Right lobe of liver (tissue), 6 donors: ENCODE measurements at regions not wholly inside any gene's neighbourhood (a gene's known extent, or its start where the extent isn't known, plus 50 kb on each side); places are given as distances from the start of the nearest gene placed in this dataset.

Source experiments
- ATAC-seq, 4 donors: fragments of 200-7000 bp; cut with Tn5 transposase; one replicate each; pipeline ENCODE4 v1.9.1; 2020; ENCODE audit warnings: mild to moderate bottlenecking in 4 of 4, moderate library complexity in 4 of 4
- DNase-seq, 3 donors: peaks; one replicate each; pipeline ENCODE4 v3.0.0-alpha.2; 2020
- H3K27ac ChIP-seq, 3 donors: fragments of 200-600 bp; one replicate each; pipeline ENCODE4 v1.8.0; 2022
- H3K27me3 ChIP-seq, 2 donors: fragments of 200-600 bp; one replicate each; pipeline ENCODE4 v1.8.0; 2022
- H3K36me3 ChIP-seq, 4 donors: fragments of 200-600 bp; sonication (generic) in 1 of 4; one replicate each; pipeline versions ENCODE4 v1.5.1 to v1.8.0; 2017 to 2022; ENCODE audit warnings: control low read depth in 1 of 4
- H3K4me1 ChIP-seq, 4 donors: fragments of 200-600 bp; sonication (generic) in 1 of 4; one replicate each; pipeline versions ENCODE4 v1.5.1 to v1.8.0; 2017 to 2022; ENCODE audit warnings: control low read depth in 1 of 4
- H3K4me3 ChIP-seq, 3 donors: fragments of 200-600 bp; one replicate each; pipeline ENCODE4 v1.8.0; 2022
- H3K9me3 ChIP-seq, 4 donors: fragments of 200-600 bp; sonication (generic) in 1 of 4; one replicate each; pipeline versions ENCODE4 v1.5.1 to v1.8.0; 2017 to 2022; ENCODE audit warnings: control low read depth in 1 of 4
- CTCF ChIP-seq, 4 donors: fragments of 200-600 bp in 3 of 4; fragments of 450-650 bp in 1 of 4; IDR thresholded peaks; one replicate each; pipeline versions ENCODE4 v1.5.1 to v1.8.0; 2016 to 2022; ENCODE audit warnings: antibody characterized with exemption in 4 of 4, mild to moderate bottlenecking in 2 of 4
- POLR2A ChIP-seq: fragments of 450-650 bp; IDR thresholded peaks from one replicate; pipeline ENCODE4 v1.6.1; 2017; ENCODE audit warnings: antibody characterized with exemption, mild to moderate bottlenecking
- WGBS: methylation state at CpG from one replicate; pipeline ENCODE4 v1.1.6; 2018; ENCODE audit warnings: low coverage, low lambda C conversion rate; ENCODE audit not compliant: insufficient coverage; ENCODE audit errors: missing lambda C conversion rate; 5-methylcytosine and 5-hydroxymethylcytosine counted together
- intact Hi-C, 2 donors: fragments of 100-400 bp; cut with DNase I; formaldehyde crosslinking; loops; one replicate each; pipeline versions ENCODE4 v1.11.2 to v1.14.1; 2022
- small RNA-seq, 2 experiments: library from RNA; depleted of rRNA; stranded (forward); fragments of <200 nt; gene quantifications; one replicate each; pipeline ENCODE3, GENCODE V24; 2016
- donor health status: DM: no; HTN: yes; CAD: no.
- donor health status: DM: no; HTN: no; CAD: no.
- donor health status: DM: no; HTN: no; CAD: no.
- donor health status: DM: no; HTN: yes; CAD: no.
- donor health status: DM: no; HTN: yes; CAD: no.

GRCh38 chrX:131951166-131951565 lies 71.9 kb upstream of the STK26 start:
- ATAC-seq (no peak), DNase-seq (no peak)
- intact Hi-C loops = no loop called here
- no peak for TF ChIP-seq CTCF (IDR thresholded peaks at IDR 0.05)
- no peak for TF ChIP-seq POLR2A
- Histone ChIP-seq H3K36me3 (no peaks in the 10 kb centered on the region), H3K27ac (no peak overlapping the region), H3K27me3 (no peaks in the 10 kb centered on the region), H3K9me3 (no peaks in the 10 kb centered on the region), H3K4me3 (no peak overlapping the region), H3K4me1 (no peaks in the 10 kb centered on the region)
- 71% methylated on average over 3 of the region's 3 CpGs for WGBS

DNA sequence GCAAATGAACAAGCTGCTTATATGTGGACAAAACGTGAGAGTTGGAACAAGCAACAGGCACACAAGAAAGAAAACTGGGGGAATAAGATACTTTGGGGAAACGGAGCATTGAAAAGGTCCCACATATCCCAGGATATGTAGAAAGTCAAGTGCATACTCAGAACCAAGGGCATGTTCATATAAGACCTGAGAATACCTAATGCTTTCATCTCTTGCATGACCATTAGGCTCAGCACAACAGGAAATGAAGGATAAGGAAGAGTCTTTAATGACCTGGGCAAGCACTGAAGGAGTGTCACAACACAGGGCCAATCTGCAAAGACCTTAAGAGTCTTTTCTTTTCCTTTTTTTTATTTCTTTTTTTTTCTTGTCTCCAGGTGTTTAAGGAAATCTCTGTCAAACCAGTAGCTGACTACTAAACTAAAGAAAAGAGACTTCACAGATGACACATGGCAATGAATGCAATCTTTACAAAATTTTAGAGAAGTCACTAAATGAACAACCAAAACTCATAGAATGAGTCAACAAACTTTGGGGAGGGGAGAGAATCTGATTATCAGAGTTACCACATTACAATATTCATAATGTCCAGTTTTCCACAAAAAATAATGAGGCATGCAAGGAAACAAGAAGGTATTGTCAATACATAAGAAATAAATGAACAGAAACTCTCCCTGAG lies 67.9 kb upstream of the STK26 start:
- ATAC-seq (no peak), DNase-seq (no peak)
- no peak for TF ChIP-seq CTCF (IDR thresholded peaks at IDR 0.05)
- TF ChIP-seq POLR2A = no peak
- Histone ChIP-seq H3K27me3 (no peaks in the 10 kb centered on the region), H3K27ac (no peak overlapping the region), H3K4me3 (no peak overlapping the region), H3K4me1 (no peaks in the 10 kb centered on the region), H3K36me3 (no peaks in the 10 kb centered on the region), H3K9me3 (no peaks in the 10 kb centered on the region)
- intact Hi-C loops = no loop called here
- WGBS = 15% methylated on average over 2 of the region's 2 CpGs

DNA sequence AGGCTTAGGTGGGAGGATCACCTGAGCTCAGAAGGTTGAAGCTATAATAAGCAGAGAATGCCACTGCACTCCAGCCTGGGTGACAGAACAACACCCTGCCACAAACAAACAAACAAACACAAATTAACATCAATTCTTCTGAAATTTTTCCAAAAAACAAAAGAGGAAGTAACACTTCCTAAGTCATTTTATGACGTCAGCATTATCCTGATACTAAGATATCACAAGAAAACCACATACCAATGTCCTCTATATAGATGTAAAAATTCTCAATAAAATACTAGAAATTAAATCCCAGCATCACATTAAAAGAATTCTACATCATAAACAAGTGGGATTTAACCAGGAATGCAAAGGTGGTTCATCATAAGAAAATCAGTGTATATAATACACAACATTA lies 64.4 kb upstream of the STK26 start:
- Histone ChIP-seq H3K36me3 (no peaks in the 10 kb centered on the region), H3K27me3 (no peaks in the 10 kb centered on the region), H3K4me1 (no peaks in the 10 kb centered on the region), H3K27ac (no peak overlapping the region), H3K4me3 (no peak overlapping the region), H3K9me3 (no peaks in the 10 kb centered on the region)
- WGBS = 10% methylated on average over 1 of the region's 1 CpG
- TF ChIP-seq POLR2A (no peak), CTCF (IDR thresholded peaks at IDR 0.05) (no peak)
- DNase-seq (no peak), ATAC-seq (no peak)
- intact Hi-C loops = no loop called here

- intact Hi-C loops = no loop called here
These were observed 52.8 kb upstream of the STK26 start for GRCh38 chrX:131970347-131970746.

More at GRCh38 chrX:131970347-131970746, 52.8 kb upstream of the STK26 start:
- no peak for DNase-seq
- H3K27ac ChIP-seq = no peak overlapping the region
- WGBS = 31% methylated on average over 2 of the region's 2 CpGs
- H3K4me1 ChIP-seq = no peaks in the 10 kb centered on the region
- H3K27me3 ChIP-seq = peaks cover 0 to 7% of the 10 kb centered on the region in 2 donors
- ATAC-seq = no peak
- H3K9me3 ChIP-seq = no peaks in the 10 kb centered on the region
- no peak for TF ChIP-seq CTCF (IDR thresholded peaks at IDR 0.05)
- no peak for TF ChIP-seq POLR2A
- no peaks in the 10 kb centered on the region for H3K36me3 ChIP-seq
- H3K4me3 ChIP-seq = no peak overlapping the region

Small RNA genes in the stretch of these regions (small RNA-seq; reads per million reads assigned to genes)
- gene AL008629.1 (0 reads per million in 2 experiments), gene HDGFP1 (0 reads per million in 2 experiments), gene MCRIP2P1 (0 to 0.10 reads per million in 2 experiments), gene RNA5SP514 (0 reads per million in 2 experiments)
